Esophagus muscularis mucosa (tissue), 3 donors: ENCODE measurements at regions not wholly inside any gene's neighbourhood (a gene's known extent, or its start where the extent isn't known, plus 50 kb on each side); places are given as distances from the start of the nearest gene placed in this dataset.

Experiments used
- CTCF ChIP-seq, 3 experiments: fragments of 200-600 bp in 2 of 3; fragments of 450-650 bp in 1 of 3; sonication (generic) in 2 of 3; IDR thresholded peaks; one replicate each; pipeline ENCODE4 v1.5.1; 2017 to 2019; ENCODE audit warnings: antibody characterized with exemption in 3 of 3, mild to moderate bottlenecking in 2 of 3, moderate library complexity in 1 of 3
- POLR2A ChIP-seq: fragments of 450-650 bp; IDR thresholded peaks from one replicate; pipeline ENCODE4 v1.6.1; 2017; ENCODE audit warnings: antibody characterized with exemption, moderate library complexity, mild to moderate bottlenecking, low read depth

GRCh38 chr3:66602237-66602636, 101.4 kb upstream of the LRIG1 start:
- TF ChIP-seq CTCF (IDR thresholded peaks at IDR 0.05) (no peak), POLR2A (no peak)
